ENCODE measurements at regions not wholly inside any gene's neighbourhood (a gene's known extent, or its start where the extent isn't known, plus 50 kb on each side); places are given as distances from the start of the nearest gene placed in this dataset.

GRCh38 chr19:30634996-30635975 is 263.1 kb downstream of the ZNF536 start:
- DNase-seq (ENCODE audit: low spot score in 2 of 2) = no peak

GRCh38 chr19:30634131-30634830 is 262.1 kb downstream of the ZNF536 start:
- H3K4me1 ChIP-seq = peaks cover 9% of the 10 kb centered on the region
- in situ Hi-C loops (cut with MboI; ENCODE audit: low sequenced_read_pairs) = no loop called here
- no peaks in the 10 kb centered on the region for H3K36me3 ChIP-seq (replicated peaks)
- H3K4me3 ChIP-seq = no peak overlapping the region
- no peaks in the 10 kb centered on the region; the same call in 1 of the 2 replicates for H3K9me3 ChIP-seq
- no peak for DNase-seq (ENCODE audit: low spot score in 2 of 2)
- no peaks in the 10 kb centered on the region for H3K27me3 ChIP-seq (ENCODE audit: low read depth)

More at GRCh38 chr19:30634996-30635975, 263.1 kb downstream of the ZNF536 start:
- Histone ChIP-seq H3K4me1 (peaks cover 7% of the 10 kb centered on the region), H3K4me3 (no peak overlapping the region), H3K9me3 (no peaks in the 10 kb centered on the region; the same call in 1 of the 2 replicates), H3K27me3 (ENCODE audit: low read depth) (no peaks in the 10 kb centered on the region), H3K36me3 (replicated peaks) (no peaks in the 10 kb centered on the region)
- in situ Hi-C loops (cut with MboI; ENCODE audit: low sequenced_read_pairs) = no loop called here

- no peak for DNase-seq (ENCODE audit: low spot score in 2 of 2)
- no peak overlapping the region for H3K4me3 ChIP-seq
- H3K9me3 ChIP-seq = no peaks in the 10 kb centered on the region
- no peaks in the 10 kb centered on the region for H3K36me3 ChIP-seq (replicated peaks)
- in situ Hi-C loops (cut with MboI; ENCODE audit: low sequenced_read_pairs) = no loop called here
- H3K27me3 ChIP-seq (ENCODE audit: low read depth) = no peaks in the 10 kb centered on the region
- peaks cover 15% of the 10 kb centered on the region for H3K4me1 ChIP-seq
Measured at GRCh38 chr19:30631033-30631370, 258.8 kb downstream of the ZNF536 start.

GRCh38 chr19:30630289-30631032 is 258.3 kb downstream of the ZNF536 start:
- no peaks in the 10 kb centered on the region for H3K9me3 ChIP-seq
- in situ Hi-C loops (cut with MboI; ENCODE audit: low sequenced_read_pairs) = no loop called here
- H3K4me3 ChIP-seq = no peak overlapping the region
- H3K27me3 ChIP-seq (ENCODE audit: low read depth) = no peaks in the 10 kb centered on the region
- H3K36me3 ChIP-seq (replicated peaks) = no peaks in the 10 kb centered on the region
- H3K4me1 ChIP-seq = peaks cover 15% of the 10 kb centered on the region
- DNase-seq (ENCODE audit: low spot score in 2 of 2) = no peak

GRCh38 chr19:30629086-30629485 is 256.9 kb downstream of the ZNF536 start:
- Histone ChIP-seq H3K4me3 (no peak overlapping the region), H3K9me3 (no peaks in the 10 kb centered on the region), H3K27me3 (ENCODE audit: low read depth) (no peaks in the 10 kb centered on the region), H3K36me3 (replicated peaks) (no peaks in the 10 kb centered on the region), H3K4me1 (peaks cover 15% of the 10 kb centered on the region)
- in situ Hi-C loops (cut with MboI; ENCODE audit: low sequenced_read_pairs) = no loop called here
- no peak for DNase-seq (ENCODE audit: low spot score in 2 of 2)

GRCh38 chr19:30626626-30626966 is 254.4 kb downstream of the ZNF536 start:
- H3K27me3 ChIP-seq (ENCODE audit: low read depth) = no peaks in the 10 kb centered on the region
- H3K36me3 ChIP-seq (replicated peaks) = no peaks in the 10 kb centered on the region
- peaks cover 6% of the 10 kb centered on the region for H3K9me3 ChIP-seq
- in situ Hi-C loops (cut with MboI; ENCODE audit: low sequenced_read_pairs) = no loop called here
- no peak overlapping the region for H3K4me3 ChIP-seq
- H3K4me1 ChIP-seq = peaks cover 15% of the 10 kb centered on the region
- no peak for DNase-seq (ENCODE audit: low spot score in 2 of 2)

GRCh38 chr19:30625947-30626625 is 253.9 kb downstream of the ZNF536 start:
- Histone ChIP-seq H3K4me1 (peaks cover 15% of the 10 kb centered on the region), H3K27me3 (ENCODE audit: low read depth) (no peaks in the 10 kb centered on the region), H3K36me3 (replicated peaks) (no peaks in the 10 kb centered on the region), H3K9me3 (peaks cover 6% of the 10 kb centered on the region), H3K4me3 (no peak overlapping the region)
- no peak for DNase-seq (ENCODE audit: low spot score in 2 of 2)
- in situ Hi-C loops (cut with MboI; ENCODE audit: low sequenced_read_pairs) = no loop called here

- no peaks in the 10 kb centered on the region for H3K4me1 ChIP-seq
- H3K36me3 ChIP-seq (replicated peaks) = no peaks in the 10 kb centered on the region
- H3K9me3 ChIP-seq = peaks cover 6% of the 10 kb centered on the region
- in situ Hi-C loops (cut with MboI; ENCODE audit: low sequenced_read_pairs) = no loop called here
- H3K27me3 ChIP-seq (ENCODE audit: low read depth) = no peaks in the 10 kb centered on the region
- no peak for DNase-seq (ENCODE audit: low spot score in 2 of 2)
- no peak overlapping the region for H3K4me3 ChIP-seq
Measured at GRCh38 chr19:30622276-30622675, 250.1 kb downstream of the ZNF536 start.

GRCh38 chr19:30621326-30621920 is 249.2 kb downstream of the ZNF536 start:
- Histone ChIP-seq H3K9me3 (peaks cover 6% of the 10 kb centered on the region), H3K4me1 (no peaks in the 10 kb centered on the region), H3K4me3 (no peak overlapping the region), H3K36me3 (replicated peaks) (no peaks in the 10 kb centered on the region), H3K27me3 (ENCODE audit: low read depth) (no peaks in the 10 kb centered on the region)
- DNase-seq (ENCODE audit: low spot score in 2 of 2) = no peak
- in situ Hi-C loops (cut with MboI; ENCODE audit: low sequenced_read_pairs) = no loop called here

- no peaks in the 10 kb centered on the region for H3K36me3 ChIP-seq (replicated peaks)
- H3K9me3 ChIP-seq = peaks cover 6% of the 10 kb centered on the region
- in situ Hi-C loops (cut with MboI; ENCODE audit: low sequenced_read_pairs) = no loop called here
- H3K27me3 ChIP-seq (ENCODE audit: low read depth) = no peaks in the 10 kb centered on the region
- H3K4me1 ChIP-seq = no peaks in the 10 kb centered on the region
- DNase-seq (ENCODE audit: low spot score in 2 of 2) = no peak
- H3K4me3 ChIP-seq = no peak overlapping the region
Measured at GRCh38 chr19:30620354-30620753, 248.2 kb downstream of the ZNF536 start.

- in situ Hi-C loops (cut with MboI; ENCODE audit: low sequenced_read_pairs) = no loop called here
- H3K27me3 ChIP-seq (ENCODE audit: low read depth) = no peaks in the 10 kb centered on the region
- no peaks in the 10 kb centered on the region for H3K9me3 ChIP-seq
- no peaks in the 10 kb centered on the region for H3K36me3 ChIP-seq (replicated peaks)
- no peak overlapping the region for H3K4me3 ChIP-seq
- DNase-seq (ENCODE audit: low spot score in 2 of 2) = no peak
- no peaks in the 10 kb centered on the region for H3K4me1 ChIP-seq
Measured at GRCh38 chr19:30609656-30610270, 237.6 kb downstream of the ZNF536 start.

GRCh38 chr19:30608471-30608870 is 236.3 kb downstream of the ZNF536 start:
- H3K4me1 ChIP-seq = no peaks in the 10 kb centered on the region
- no peak for DNase-seq (ENCODE audit: low spot score in 2 of 2)
- H3K36me3 ChIP-seq (replicated peaks) = no peaks in the 10 kb centered on the region
- no peak overlapping the region for H3K4me3 ChIP-seq
- in situ Hi-C loops (cut with MboI; ENCODE audit: low sequenced_read_pairs) = no loop called here
- no peaks in the 10 kb centered on the region for H3K9me3 ChIP-seq
- no peaks in the 10 kb centered on the region for H3K27me3 ChIP-seq (ENCODE audit: low read depth)
